PC-3 (cell line): ENCODE measurements at regions not wholly inside any gene's neighbourhood (a gene's known extent, or its start where the extent isn't known, plus 50 kb on each side); places are given as distances from the start of the nearest gene placed in this dataset.

Source experiments
- ATAC-seq: fragments of 200-7000 bp; cut with Tn5 transposase; 2 replicates; pipeline ENCODE4 v1.9.1; 2020; ENCODE audit warnings: mild to moderate bottlenecking, moderate library complexity
- BruUV-seq: library from RNA; stranded (reverse); fragments of 400-500 nt; replicated peaks from 2 replicates; lab custom pipeline; 2021; lab: Mats Ljungman, UMichigan
- CTCF ChIA-PET: fragments of 300-600 bp; sonication (Branson Sonifier 250); formaldehyde crosslinking; loops from one replicate; lab custom pipeline; 2022; ENCODE audit warnings: antibody characterized with exemption; lab: Charles Lee
- POLR2A ChIA-PET: fragments of 300-600 bp; sonication (Branson Sonifier 250); formaldehyde crosslinking; loops from one replicate; lab custom pipeline; 2022; ENCODE audit warnings: antibody characterized with exemption; ENCODE audit not compliant: unreplicated experiment; lab: Charles Lee
- DNase-seq: peaks from one replicate; pipeline ENCODE4 v3.0.0-alpha.2; 2015
- H2AFZ ChIP-seq: fragments of 300-600 bp; sonication (generic); 2 replicates; pipeline ENCODE4 v1.6.0; 2016; ENCODE audit warnings: antibody characterized with exemption, low read length
- H3F3A ChIP-seq: fragments of 300-600 bp; sonication (generic); one replicate; pipeline ENCODE4 v1.6.0; 2017; ENCODE audit warnings: antibody characterized with exemption, low read length, control low read depth, mild to moderate bottlenecking; ENCODE audit not compliant: unreplicated experiment
- H3K27ac ChIP-seq: fragments of 300-600 bp; sonication (generic); 2 replicates; pipeline ENCODE4 v1.5.1; 2016; ENCODE audit warnings: mild to moderate bottlenecking, low read length
- H3K27me3 ChIP-seq: fragments of 300-600 bp; sonication (generic); 2 replicates; pipeline ENCODE4 v1.6.1; 2016; ENCODE audit warnings: low read length, mixed read lengths
- H3K36me3 ChIP-seq: fragments of 300-600 bp; sonication (generic); 2 replicates; pipeline ENCODE4 v1.6.1; 2016; ENCODE audit warnings: low read depth, mixed run types, low read length, mixed read lengths
- H3K4me1 ChIP-seq: fragments of 300-600 bp; sonication (generic); 2 replicates; pipeline ENCODE4 v1.5.1; 2016; ENCODE audit warnings: low read length; ENCODE audit not compliant: insufficient read depth
- H3K4me2 ChIP-seq: fragments of 300-600 bp; sonication (generic); 2 replicates; pipeline ENCODE4 v1.6.0; 2016; ENCODE audit warnings: low read length
- H3K4me3 ChIP-seq: fragments of 300-600 bp; sonication (generic); 2 replicates; pipeline ENCODE4 v1.5.1; 2016; ENCODE audit warnings: mild to moderate bottlenecking, low read length, mixed read lengths
- H3K79me2 ChIP-seq: fragments of 300-600 bp; sonication (generic); 2 replicates; pipeline ENCODE4 v1.6.1; 2017; ENCODE audit warnings: low read length, mixed read lengths
- H3K9ac ChIP-seq: fragments of 300-600 bp; sonication (generic); 2 replicates; pipeline ENCODE4 v1.6.0; 2016; ENCODE audit warnings: mild to moderate bottlenecking, low read length
- H3K9me2 ChIP-seq: fragments of 300-600 bp; sonication (generic); replicated peaks from 2 replicates; pipeline ENCODE4 v1.6.1; 2016; ENCODE audit warnings: mixed run types, low read length, mixed read lengths
- H3K9me3 ChIP-seq: fragments of 300-600 bp; sonication (generic); 2 replicates; pipeline ENCODE4 v1.6.1; 2016; ENCODE audit warnings: low read length, mixed read lengths
- H4K20me1 ChIP-seq: fragments of 300-600 bp; sonication (generic); 2 replicates; pipeline ENCODE4 v1.6.1; 2016; ENCODE audit warnings: low read length, mixed read lengths
- CTCF ChIP-seq: fragments of 300-600 bp; sonication (generic); conservative IDR thresholded peaks from 2 replicates; pipeline ENCODE4 v1.5.1; 2017; ENCODE audit warnings: antibody characterized with exemption, low read depth, mild to moderate bottlenecking, low read length
- EZH2 ChIP-seq: fragments of 300-600 bp; sonication (generic); IDR thresholded peaks from one replicate; pipeline ENCODE4 v1.6.1; 2017; ENCODE audit warnings: antibody characterized with exemption, mild to moderate bottlenecking, low read length; ENCODE audit not compliant: unreplicated experiment
- EZH2phosphoT487 ChIP-seq: fragments of 300-600 bp; sonication (generic); IDR thresholded peaks from 2 replicates; pipeline ENCODE4 v1.6.1; 2018; ENCODE audit warnings: mild to moderate bottlenecking, antibody characterized with exemption, low read length, borderline replicate concordance
- intact Hi-C: fragments of 100-400 bp; cut with micrococcal nuclease; formaldehyde crosslinking; loops from 2 replicates; pipeline ENCODE4 v1.9.0; 2023

DNA sequence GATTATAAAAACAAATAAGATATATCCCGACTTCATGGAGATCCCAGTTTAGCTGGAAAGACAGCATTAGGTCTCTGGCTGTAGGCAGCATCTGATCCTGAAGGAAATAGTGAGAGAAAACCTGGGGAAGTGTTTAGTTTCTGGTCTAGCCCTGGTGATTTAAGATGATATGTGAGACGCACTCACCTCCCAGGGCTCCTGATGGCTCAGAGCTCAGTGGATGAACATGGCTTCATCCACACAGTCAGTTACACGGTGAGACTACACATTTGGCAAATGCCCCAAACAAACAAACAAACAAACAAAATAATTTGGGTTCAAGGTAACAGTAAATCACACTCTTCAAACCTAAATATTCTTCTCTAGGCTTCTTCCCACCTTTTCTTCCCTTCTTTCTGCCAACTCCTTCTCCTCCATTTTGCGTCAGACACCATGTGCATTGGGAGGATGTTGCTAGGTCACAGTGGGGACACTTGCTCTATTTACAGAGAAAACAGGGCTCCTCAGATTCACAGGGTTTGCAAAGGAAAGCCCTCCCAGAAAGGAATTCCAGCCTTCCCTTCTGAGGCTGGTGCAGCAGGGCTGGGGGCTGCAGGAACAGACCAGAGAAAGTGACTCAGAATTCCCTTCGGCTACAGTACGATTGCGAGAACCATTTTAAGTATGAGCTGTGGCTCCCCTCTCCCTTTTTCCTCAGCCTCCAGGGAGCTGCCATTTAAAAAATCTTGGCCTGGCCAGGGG, 59.6 kb upstream of the SALL4 start:
- no peak for ATAC-seq
- CTCF ChIA-PET = no interaction called here
- no peak overlapping the region for H3K4me2 ChIP-seq

GRCh38 chr20:51860111-51860882, 58.0 kb upstream of the SALL4 start:
- DNase-seq (peak; percentile 84), ATAC-seq (peak; percentile 91)
- Histone ChIP-seq H3K9me3 (no peaks in the 10 kb centered on the region), H3K4me2 (peak overlapping the region; percentile 57), H3K27me3 (peaks cover 3% of the 10 kb centered on the region; the same call in 1 of the 2 replicates), H2AFZ (0 out of 2 replicates have a peak overlapping the region, but pooled peaks have one; percentile 14), H3F3A (no peaks in the 10 kb centered on the region), H3K36me3 (no peaks in the 10 kb centered on the region), H3K27ac (no peak overlapping the region), H3K9me2 (no peaks in the 10 kb centered on the region), H3K4me1 (peaks cover 12% of the 10 kb centered on the region), H3K9ac (no peak overlapping the region), H3K79me2 (no peaks in the 10 kb centered on the region), H3K4me3 (no peak overlapping the region), H4K20me1 (no peaks in the 10 kb centered on the region)
- BruUV-seq = no TSS peak
- intact Hi-C loops = loop anchor here (1.0 to 10.0 kb wide), 2 partner anchors 50 to 105 kb away; no protein-coding TSS in a partner anchor
- TF ChIP-seq EZH2phosphoT487 (no peak), CTCF (no peak), EZH2 (no peak)
- POLR2A ChIA-PET = no interaction called here
- CTCF ChIA-PET = no interaction called here

More for the DNA sequence above, 59.6 kb upstream of the SALL4 start:
- Histone ChIP-seq H3K9me2 (no peaks in the 10 kb centered on the region), H2AFZ (no peak overlapping the region), H3K27ac (no peak overlapping the region), H3K4me1 (peaks cover 12% of the 10 kb centered on the region), H3F3A (no peaks in the 10 kb centered on the region), H3K9me3 (no peaks in the 10 kb centered on the region), H3K36me3 (no peaks in the 10 kb centered on the region), H3K27me3 (peaks cover 3% of the 10 kb centered on the region; the same call in 1 of the 2 replicates), H3K4me3 (no peak overlapping the region), H4K20me1 (no peaks in the 10 kb centered on the region), H3K9ac (no peak overlapping the region), H3K79me2 (no peaks in the 10 kb centered on the region)
- no peak for TF ChIP-seq CTCF
- no TSS peak for BruUV-seq
- intact Hi-C loops = loop anchor here (10.0 kb wide), 1 partner anchor 103 kb away; no protein-coding TSS in a partner anchor
- DNase-seq = no peak
- POLR2A ChIA-PET = no interaction called here

DNA sequence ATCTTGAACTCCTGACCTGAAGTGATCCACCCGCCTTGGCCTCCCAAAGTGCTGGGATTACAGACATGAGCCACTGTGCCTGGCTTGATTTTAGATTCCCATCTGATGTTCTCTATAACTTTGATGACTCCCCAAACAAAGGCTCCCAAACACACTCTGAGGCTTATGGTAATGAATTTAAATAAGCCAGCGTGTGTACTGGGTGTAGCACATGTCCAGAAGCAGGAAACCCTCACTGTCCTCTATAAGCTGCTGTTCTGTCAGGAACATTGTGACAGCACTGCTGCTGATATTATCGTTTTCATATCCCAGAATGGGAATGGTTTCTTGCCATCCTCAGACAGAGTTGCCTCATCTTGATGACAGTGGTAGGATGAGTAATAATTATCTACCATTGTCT, 54.1 kb upstream of the SALL4 start:
- Histone ChIP-seq H3K36me3 (no peaks in the 10 kb centered on the region), H3K79me2 (no peaks in the 10 kb centered on the region), H3K9ac (no peak overlapping the region), H3K27me3 (no peaks in the 10 kb centered on the region), H3F3A (no peaks in the 10 kb centered on the region), H4K20me1 (no peaks in the 10 kb centered on the region), H3K4me1 (peaks cover 12% of the 10 kb centered on the region), H3K4me2 (no peak overlapping the region), H3K9me2 (no peaks in the 10 kb centered on the region), H3K4me3 (no peak overlapping the region), H3K9me3 (no peaks in the 10 kb centered on the region), H2AFZ (no peak overlapping the region), H3K27ac (no peak overlapping the region)
- TF ChIP-seq EZH2 (no peak), EZH2phosphoT487 (no peak), CTCF (no peak)
- ATAC-seq = no peak
- intact Hi-C loops = no loop called here
- ChIA-PET POLR2A (interaction anchor here (0.5 kb wide), 1 partner anchor 9 kb away, joined by 3 read pairs; no protein-coding TSS in a partner anchor), CTCF (no interaction called here)
- no peak for DNase-seq
- no TSS peak for BruUV-seq
